ENCODE measurements at regions not wholly inside any gene's neighbourhood (a gene's known extent, or its start where the extent isn't known, plus 50 kb on each side); places are given as distances from the start of the nearest gene placed in this dataset.
"Not testable (repeated sequence)": the region's sequence is repeated elsewhere in the genome, so short reads cannot be mapped to it uniquely, and the experiment has no call there.

- not testable (repeated sequence) for DNase-seq
These were observed 180.7 kb downstream of the FASLG start for GRCh38 chr1:172839639-172840038.

GRCh38 chr1:172843444-172843843 lies 184.5 kb downstream of the FASLG start:
- DNase-seq: no peak

GRCh38 chr1:172845371-172845770 lies 186.5 kb downstream of the FASLG start:
- peak; percentile 24 for DNase-seq

- DNase-seq: no peak
These were observed 187.0 kb downstream of the FASLG start for GRCh38 chr1:172845865-172846264.

- not testable (repeated sequence) for DNase-seq
These were observed 188.9 kb downstream of the FASLG start for GRCh38 chr1:172847814-172848213.

- DNase-seq: no peak
These were observed 190.8 kb downstream of the FASLG start for GRCh38 chr1:172849653-172850052.

- no peak for DNase-seq
These were observed 192.2 kb downstream of the FASLG start for GRCh38 chr1:172851077-172851476.

GRCh38 chr1:172851856-172852255 lies 193.0 kb downstream of the FASLG start:
- no peak for DNase-seq

- DNase-seq: not testable (repeated sequence)
These were observed 194.8 kb downstream of the TNFSF18 start for GRCh38 chr1:172855983-172856382.

- no peak for DNase-seq
These were observed 187.7 kb downstream of the TNFSF18 start for GRCh38 chr1:172863031-172863430.

GRCh38 chr1:172867216-172867818 lies 183.4 kb downstream of the TNFSF18 start:
- no peak for DNase-seq

- no peak for DNase-seq
These were observed 179.7 kb downstream of the TNFSF18 start for GRCh38 chr1:172870901-172871606.

GRCh38 chr1:172874950-172875349 lies 175.8 kb downstream of the TNFSF18 start:
- no peak for DNase-seq

GRCh38 chr1:172875892-172876291 lies 174.8 kb downstream of the TNFSF18 start:
- no peak for DNase-seq

- DNase-seq: no peak
These were observed 168.4 kb downstream of the TNFSF18 start for GRCh38 chr1:172882385-172882784.

GRCh38 chr1:172882791-172883386 lies 167.9 kb downstream of the TNFSF18 start:
- no peak for DNase-seq

- DNase-seq: no peak
These were observed 167.4 kb downstream of the TNFSF18 start for GRCh38 chr1:172883387-172883791.

- DNase-seq: no peak
These were observed 166.9 kb downstream of the TNFSF18 start for GRCh38 chr1:172883844-172884243.

- no peak for DNase-seq
These were observed 165.3 kb downstream of the TNFSF18 start for GRCh38 chr1:172885411-172885810.

- no peak for DNase-seq
These were observed 164.8 kb downstream of the TNFSF18 start for GRCh38 chr1:172885971-172886370.

GRCh38 chr1:172887162-172887561 lies 163.6 kb downstream of the TNFSF18 start:
- DNase-seq: no peak

- DNase-seq: no peak
These were observed 157.4 kb downstream of the TNFSF18 start for GRCh38 chr1:172893146-172893841.

- no peak for DNase-seq
These were observed 156.2 kb downstream of the TNFSF18 start for GRCh38 chr1:172894349-172895049.

All from CD4-positive, alpha-beta T cell treated with Interleukin-15 for 1 hour (primary cell).